A549 (cell line): ENCODE measurements at regions not wholly inside any gene's neighbourhood (a gene's known extent, or its start where the extent isn't known, plus 50 kb on each side); places are given as distances from the start of the nearest gene placed in this dataset.

Experiments used
- ATAC-seq, 2 experiments: fragments of 200-7000 bp in 1 of 2; fragments of >200 bp in 1 of 2; cut with Nextera tagmentation in 1 of 2; cut with Tn5 transposase in 1 of 2; 3 replicates each; pipeline versions ENCODE4 v1.8.0 to v1.9.1; 2018 to 2020; ENCODE audit warnings: mild to moderate bottlenecking in 1 of 2, moderate library complexity in 1 of 2
- CTCF ChIA-PET: fragments of 300-600 bp; sonication (Branson Sonifier 250); formaldehyde crosslinking; extraction: SDS; loops from one replicate; lab custom pipeline; 2021; ENCODE audit warnings: antibody characterized with exemption, inconsistent platforms; lab: Yijun Ruan, JAX
- POLR2A ChIA-PET: fragments of 350-600 bp; formaldehyde crosslinking; extraction: SDS; loops from one replicate; lab custom pipeline; 2021; ENCODE audit warnings: antibody characterized with exemption, inconsistent platforms; lab: Yijun Ruan, JAX
- DNase-seq, 2 experiments: peaks; one replicate each; pipeline versions ENCODE4 v3.0.0 to v3.0.0-alpha.2; 2011 to 2016; ENCODE audit warnings: low read depth in 1 of 2, low spot score in 1 of 2
- FAIRE-seq: peaks from 2 replicates; lab custom pipeline; 2011; peaks lifted over from hg19 to GRCh38; lab: Jason Lieb, UNC
- H3K27ac ChIP-seq, 2 experiments: fragments of >200 bp; sonication (Bioruptor Twin); formaldehyde crosslinking; 3 replicates each; pipeline ENCODE4 v1.5.1; 2016 to 2017
- H3K4me1 ChIP-seq: fragments of >200 bp; sonication (Bioruptor Twin); formaldehyde crosslinking; 3 replicates; pipeline ENCODE4 v1.6.1; 2016
- H3K4me2 ChIP-seq: fragments of >200 bp; sonication (Bioruptor Twin); formaldehyde crosslinking; 3 replicates; pipeline ENCODE4 v1.6.1; 2016
- H3K4me3 ChIP-seq: fragments of >200 bp; sonication (Bioruptor Twin); formaldehyde crosslinking; 3 replicates; pipeline ENCODE4 v1.5.1; 2016
- H3K9me3 ChIP-seq: fragments of >200 bp; sonication (Bioruptor Twin); formaldehyde crosslinking; 3 replicates; pipeline ENCODE4 v1.6.1; 2016
- BHLHE40 ChIP-seq: IDR thresholded peaks from 2 replicates; pipeline ENCODE4 v1.6.1; 2012; ENCODE audit warnings: low read depth, low read length, inconsistent platforms
- ELK1 ChIP-seq: fragments of 150-350 bp; IDR thresholded peaks from 2 replicates; pipeline ENCODE4 v1.6.1; 2014; ENCODE audit warnings: low read depth, mild to moderate bottlenecking, low read length
- ESRRA ChIP-seq: fragments of 150-350 bp; IDR thresholded peaks from 2 replicates; pipeline ENCODE4 v1.6.1; 2014; ENCODE audit warnings: mild to moderate bottlenecking, low read length, borderline replicate concordance
- GATA3 ChIP-seq: IDR thresholded peaks from 2 replicates; pipeline ENCODE4 v1.6.1; 2012; ENCODE audit warnings: borderline replicate concordance
- HDAC2 ChIP-seq: fragments of 200-600 bp; sonication (generic); IDR thresholded peaks from 2 replicates; pipeline ENCODE4 v1.6.1; 2016
- HES2 ChIP-seq: fragments of >200 bp; sonication (Bioruptor Twin); formaldehyde crosslinking; IDR thresholded peaks from 2 replicates; pipeline ENCODE4 v1.6.1; 2016
- HEYL ChIP-seq: fragments of 250-450 bp; sonication (Bioruptor Pico); IDR thresholded peaks from 2 replicates; pipeline ENCODE4 v1.8.0; 2021; ENCODE audit warnings: mild to moderate bottlenecking, moderate library complexity
- HMGXB4 ChIP-seq: fragments of 250-450 bp; sonication (Bioruptor Pico); IDR thresholded peaks from 2 replicates; pipeline ENCODE4 v1.5.0; 2021; ENCODE audit warnings: mild to moderate bottlenecking, moderate library complexity, borderline replicate concordance
- JUN ChIP-seq, 2 experiments: fragments of >200 bp; sonication (Bioruptor Twin); formaldehyde crosslinking; IDR thresholded peaks; 2 replicates in 1 of 2; 3 replicates in 1 of 2; pipeline ENCODE4 v1.6.1; 2016 to 2017
- JUNB ChIP-seq: fragments of >200 bp; sonication (Bioruptor Twin); formaldehyde crosslinking; IDR thresholded peaks from 2 replicates; pipeline ENCODE4 v1.6.1; 2016
- MAFK ChIP-seq: fragments of 450-650 bp; IDR thresholded peaks from 2 replicates; pipeline ENCODE4 v1.6.1; 2014; ENCODE audit not compliant: partially characterized antibody
- MAX ChIP-seq: IDR thresholded peaks from 2 replicates; pipeline ENCODE4 v1.6.1; 2012
- NR3C1 ChIP-seq: fragments of >200 bp; sonication (Bioruptor Twin); formaldehyde crosslinking; IDR thresholded peaks from 3 replicates; pipeline ENCODE4 v1.6.1; 2017
- PBX3 ChIP-seq: IDR thresholded peaks from 2 replicates; pipeline ENCODE4 v1.6.1; 2012
- POLR2A ChIP-seq: IDR thresholded peaks from 2 replicates; pipeline ENCODE4 v1.6.1; 2012; ENCODE audit warnings: mild to moderate bottlenecking, low read length
- RARB ChIP-seq: fragments of 250-450 bp; sonication (Bioruptor Pico); IDR thresholded peaks from 2 replicates; pipeline ENCODE4 v1.8.0; 2021; ENCODE audit warnings: mild to moderate bottlenecking, moderate library complexity
- RCOR1 ChIP-seq: fragments of 150-350 bp; IDR thresholded peaks from 2 replicates; pipeline ENCODE4 v1.6.1; 2014; ENCODE audit warnings: antibody characterized with exemption, low read length, low read depth
- RNF2 ChIP-seq: fragments of 200-600 bp; sonication (generic); IDR thresholded peaks from 2 replicates; pipeline ENCODE4 v1.6.1; 2016; ENCODE audit warnings: low read depth, mild to moderate bottlenecking, antibody characterized with exemption, moderate library complexity, borderline replicate concordance
- TFCP2L1 ChIP-seq: fragments of 250-450 bp; sonication (Bioruptor Pico); IDR thresholded peaks from 2 replicates; pipeline ENCODE4 v1.5.0; 2021; ENCODE audit warnings: mild to moderate bottlenecking
- ZFP36 ChIP-seq: fragments of 450-650 bp; IDR thresholded peaks from 2 replicates; pipeline ENCODE4 v1.6.1; 2014; ENCODE audit warnings: borderline replicate concordance; ENCODE audit not compliant: partially characterized antibody
- WGBS: methylation state at CpG from one replicate; pipeline ENCODE4 v1.1.6; 2017; ENCODE audit errors: missing lambda C conversion rate; 5-methylcytosine and 5-hydroxymethylcytosine counted together

- TF ChIP-seq BHLHE40 (no peak), HDAC2 (no peak), HMGXB4 (no peak), POLR2A (no peak), RNF2 (no peak), JUN (IDR thresholded peaks at IDR 0.05) (no peak), MAFK (no peak)
These were observed 344.5 kb upstream of the ITGA1 start for GRCh38 chr5:52443187-52443586.

GRCh38 chr5:52448111-52448510, 339.6 kb upstream of the ITGA1 start:
- no peak for TF ChIP-seq JUNB
- TF ChIP-seq GATA3, result no peak
- no peak for TF ChIP-seq MAX
- no peak for TF ChIP-seq HEYL
- no peak for TF ChIP-seq RARB (CRISPR knock-in tag)
- no peak for TF ChIP-seq PBX3
- TF ChIP-seq ZFP36, result no peak
- TF ChIP-seq ELK1, result no peak
- TF ChIP-seq RCOR1, result no peak
- TF ChIP-seq HES2, result no peak
- TF ChIP-seq MAFK, result no peak
- TF ChIP-seq NR3C1, result no peak
- no peak for TF ChIP-seq ESRRA
- TF ChIP-seq HMGXB4, result no peak
- DNase-seq, result no peak
- no peak overlapping the region for H3K4me3 ChIP-seq

More at GRCh38 chr5:52443187-52443586, 344.5 kb upstream of the ITGA1 start:
- Histone ChIP-seq H3K4me2 (no peak overlapping the region), H3K27ac (no peak overlapping the region), H3K4me1 (no peaks in the 10 kb centered on the region), H3K9me3 (no peaks in the 10 kb centered on the region), H3K4me3 (no peak overlapping the region)
- FAIRE-seq (no peak), DNase-seq (no peak), ATAC-seq (no peak)
- CTCF ChIA-PET, result no interaction called here
- POLR2A ChIA-PET, result no interaction called here
- WGBS, result 42% methylated on average over 3 of the region's 3 CpGs

GRCh38 chr5:52449516-52449915, 338.2 kb upstream of the ITGA1 start:
- no peak for DNase-seq
- ChIA-PET POLR2A (no interaction called here), CTCF (no interaction called here)
- H3K4me2 ChIP-seq, result no peak overlapping the region
- no peaks in the 10 kb centered on the region for H3K9me3 ChIP-seq
- H3K4me3 ChIP-seq, result no peak overlapping the region
- TF ChIP-seq RCOR1 (no peak), JUNB (no peak), TFCP2L1 (CRISPR knock-in tag) (no peak)
- H3K27ac ChIP-seq, result no peak overlapping the region
- H3K4me1 ChIP-seq, result no peaks in the 10 kb centered on the region
- no peak for FAIRE-seq
- 2% methylated on average over 3 of the region's 3 CpGs for WGBS
- ATAC-seq, result no peak

More at GRCh38 chr5:52448111-52448510, 339.6 kb upstream of the ITGA1 start:
- no peak overlapping the region for H3K27ac ChIP-seq
- no peaks in the 10 kb centered on the region for H3K4me1 ChIP-seq
- no peaks in the 10 kb centered on the region for H3K9me3 ChIP-seq
- CTCF ChIA-PET, result no interaction called here
- 2% methylated on average over 2 of the region's 2 CpGs for WGBS
- FAIRE-seq (no peak), ATAC-seq (no peak)
- POLR2A ChIA-PET, result no interaction called here
- no peak overlapping the region for H3K4me2 ChIP-seq
